ENCODE measurements at regions not wholly inside any gene's neighbourhood (a gene's known extent, or its start where the extent isn't known, plus 50 kb on each side); places are given as distances from the start of the nearest gene placed in this dataset.

- Histone ChIP-seq H3K27ac (no peak overlapping the region), H3K27me3 (no peaks in the 10 kb centered on the region), H3K9me3 (no peaks in the 10 kb centered on the region), H3K4me1 (no peaks in the 10 kb centered on the region), H3K4me3 (no peak overlapping the region), H3K36me3 (no peaks in the 10 kb centered on the region)
- DNase-seq = no peak
- TF ChIP-seq CTCF (IDR thresholded peaks at IDR 0.05 in 4 of 5, conservative IDR thresholded peaks at IDR 0.05 in 1 of 5) (no peak), POLR2A (IDR thresholded peaks at IDR 0.05) (no peak)
- in situ Hi-C loops (cut with MboI; ENCODE audit: low sequenced_read_pairs in 4 of 4) = no loop called here
- intact Hi-C loops (cut with DNase I; ENCODE audit: low total_unique reads) = no loop called here
- ATAC-seq = no peak
Measured at GRCh38 chr14:22003461-22003860, 329.8 kb upstream of the OR4E1 start.

- in situ Hi-C loops (cut with MboI; ENCODE audit: low sequenced_read_pairs in 4 of 4) (no loop called here), intact Hi-C loops (cut with DNase I; ENCODE audit: low total_unique reads) (no loop called here)
- no peak for ATAC-seq
- Histone ChIP-seq H3K4me3 (no peak overlapping the region), H3K36me3 (no peaks in the 10 kb centered on the region), H3K9me3 (no peaks in the 10 kb centered on the region), H3K4me1 (no peaks in the 10 kb centered on the region), H3K27me3 (no peaks in the 10 kb centered on the region), H3K27ac (no peak overlapping the region)
- no peak for DNase-seq
- TF ChIP-seq POLR2A (IDR thresholded peaks at IDR 0.05) (no peak), CTCF (IDR thresholded peaks at IDR 0.05 in 4 of 5, conservative IDR thresholded peaks at IDR 0.05 in 1 of 5) (no peak)
Measured at GRCh38 chr14:22002860-22003284, 329.3 kb upstream of the OR4E1 start.

- no peaks in the 10 kb centered on the region for H3K36me3 ChIP-seq
- H3K27me3 ChIP-seq = no peaks in the 10 kb centered on the region
- H3K27ac ChIP-seq = no peak overlapping the region
- ATAC-seq (no peak), DNase-seq (no peak)
- in situ Hi-C loops (cut with MboI; ENCODE audit: low sequenced_read_pairs in 4 of 4) (no loop called here), intact Hi-C loops (cut with DNase I; ENCODE audit: low total_unique reads) (no loop called here)
- no peaks in the 10 kb centered on the region for H3K4me1 ChIP-seq
- no peak overlapping the region for H3K4me3 ChIP-seq
- H3K9me3 ChIP-seq = no peaks in the 10 kb centered on the region
- TF ChIP-seq POLR2A (IDR thresholded peaks at IDR 0.05) (no peak), CTCF (IDR thresholded peaks at IDR 0.05 in 4 of 5, conservative IDR thresholded peaks at IDR 0.05 in 1 of 5) (no peak)
Measured at GRCh38 chr14:21999402-21999801, 325.8 kb upstream of the OR4E1 start.

GRCh38 chr14:21997300-21997699 lies 323.7 kb upstream of the OR4E1 start:
- H3K27ac ChIP-seq = no peak overlapping the region
- intact Hi-C loops (cut with DNase I; ENCODE audit: low total_unique reads) (no loop called here), in situ Hi-C loops (cut with MboI; ENCODE audit: low sequenced_read_pairs in 4 of 4) (no loop called here)
- no peaks in the 10 kb centered on the region for H3K36me3 ChIP-seq
- H3K27me3 ChIP-seq = no peaks in the 10 kb centered on the region
- DNase-seq (no peak), ATAC-seq (no peak)
- no peaks in the 10 kb centered on the region for H3K4me1 ChIP-seq
- TF ChIP-seq POLR2A (IDR thresholded peaks at IDR 0.05) = no peak
- no peak for TF ChIP-seq CTCF (IDR thresholded peaks at IDR 0.05 in 4 of 5, conservative IDR thresholded peaks at IDR 0.05 in 1 of 5)
- H3K4me3 ChIP-seq = no peak overlapping the region
- H3K9me3 ChIP-seq = no peaks in the 10 kb centered on the region

GRCh38 chr14:21995332-21995731 lies 321.7 kb upstream of the OR4E1 start:
- ATAC-seq (no peak), DNase-seq (no peak)
- Histone ChIP-seq H3K4me1 (no peaks in the 10 kb centered on the region), H3K4me3 (no peak overlapping the region), H3K27me3 (no peaks in the 10 kb centered on the region), H3K27ac (no peak overlapping the region), H3K9me3 (no peaks in the 10 kb centered on the region), H3K36me3 (no peaks in the 10 kb centered on the region)
- in situ Hi-C loops (cut with MboI; ENCODE audit: low sequenced_read_pairs in 4 of 4) = no loop called here
- no peak for TF ChIP-seq POLR2A (IDR thresholded peaks at IDR 0.05)
- TF ChIP-seq CTCF (IDR thresholded peaks at IDR 0.05 in 4 of 5, conservative IDR thresholded peaks at IDR 0.05 in 1 of 5) = no peak
- intact Hi-C loops (cut with DNase I; ENCODE audit: low total_unique reads) = no loop called here
